Endothelial cell of umbilical vein (primary cell): ENCODE measurements at regions not wholly inside any gene's neighbourhood (a gene's known extent, or its start where the extent isn't known, plus 50 kb on each side); places are given as distances from the start of the nearest gene placed in this dataset.

Experiments used
- BruUV-seq: library from RNA; stranded (reverse); fragments of 400-500 nt; replicated peaks from 2 replicates; lab custom pipeline; 2021; lab: Mats Ljungman, UMichigan
- CTCF ChIA-PET: fragments of 300-600, 350-600 bp; sonication (Branson Sonifier 250); formaldehyde crosslinking; loops from one replicate; lab custom pipeline; 2021; ENCODE audit warnings: antibody characterized with exemption, inconsistent platforms; lab: Charles Lee
- POLR2A ChIA-PET: fragments of 300-600, 350-600 bp; sonication (Branson Sonifier 250); formaldehyde crosslinking; loops from one replicate; lab custom pipeline; 2021; ENCODE audit warnings: antibody characterized with exemption, inconsistent platforms; lab: Charles Lee
- DNase-seq: peaks from one replicate; pipeline ENCODE4 v3.0.0-alpha.2; 2011; ENCODE audit warnings: low read depth, low spot score
- FAIRE-seq: peaks from 2 replicates; lab custom pipeline; 2011; peaks lifted over from hg19 to GRCh38; lab: Jason Lieb, UNC
- H2AFZ ChIP-seq: 2 replicates; pipeline ENCODE4 v1.6.0; 2012; ENCODE audit warnings: low read depth, low read length, control low read depth, inconsistent platforms
- H3K27ac ChIP-seq: 2 replicates; pipeline ENCODE4 v1.5.1; 2011; ENCODE audit warnings: low read depth, mild to moderate bottlenecking, control low read depth, low read length, moderate library complexity; ENCODE audit not compliant: insufficient read depth
- H3K27me3 ChIP-seq, 2 experiments: 2 replicates each; pipeline versions ENCODE4 v1.6.0 to v1.6.1; 2011; ENCODE audit warnings: low read length in 2 of 2, mixed read lengths in 1 of 2; ENCODE audit not compliant: control insufficient read depth in 2 of 2, insufficient read depth in 2 of 2
- H3K36me3 ChIP-seq, 2 experiments: 2 replicates in 1 of 2; 3 replicates in 1 of 2; pipeline ENCODE4 v1.5.1; 2011; ENCODE audit warnings: low read length in 2 of 2, mild to moderate bottlenecking in 1 of 2, moderate library complexity in 1 of 2; ENCODE audit not compliant: control insufficient read depth in 2 of 2, insufficient read depth in 2 of 2; ENCODE audit errors: extremely low read depth in 1 of 2
- H3K4me1 ChIP-seq: 3 replicates; pipeline ENCODE4 v1.5.1; 2011; ENCODE audit warnings: mild to moderate bottlenecking, low read length; ENCODE audit not compliant: control insufficient read depth, insufficient read depth; ENCODE audit errors: extremely low read depth
- H3K4me2 ChIP-seq: 2 replicates; pipeline ENCODE4 v1.6.1; 2011; ENCODE audit warnings: low read length, control low read depth, mixed read lengths; ENCODE audit not compliant: insufficient read depth
- H3K4me3 ChIP-seq, 3 experiments: fragments of 200-600 bp in 1 of 3; sonication (generic), shearing (Covaris generic) in 1 of 3; replicated peaks in 1 of 3; 2 replicates each; pipeline ENCODE4 v1.5.1; 2011 to 2016; ENCODE audit warnings: control low read depth in 3 of 3, low read length in 3 of 3, mild to moderate bottlenecking in 2 of 3, inconsistent platforms in 1 of 3, low read depth in 1 of 3, moderate library complexity in 1 of 3; ENCODE audit not compliant: insufficient read depth in 1 of 3
- H3K79me2 ChIP-seq: 2 replicates; pipeline ENCODE4 v1.6.0; 2012; ENCODE audit warnings: low read length, inconsistent platforms; ENCODE audit not compliant: control insufficient read depth, insufficient read depth
- H3K9ac ChIP-seq: replicated peaks from 2 replicates; pipeline ENCODE3; 2011; ENCODE audit warnings: low read length, control low read depth; ENCODE audit not compliant: insufficient read depth; ENCODE audit errors: extremely low read depth
- H3K9me1 ChIP-seq: replicated peaks from 3 replicates; pipeline ENCODE4 v1.6.0; 2011; ENCODE audit warnings: mild to moderate bottlenecking, low read length; ENCODE audit not compliant: control insufficient read depth, insufficient read depth; ENCODE audit errors: extremely low read depth
- H3K9me3 ChIP-seq: replicated peaks from 2 replicates; pipeline ENCODE4 v1.5.1; 2012; ENCODE audit warnings: low read length, inconsistent platforms; ENCODE audit not compliant: control insufficient read depth, insufficient read depth
- H4K20me1 ChIP-seq: replicated peaks from 2 replicates; pipeline ENCODE3; 2011; ENCODE audit warnings: mild to moderate bottlenecking, low read length; ENCODE audit not compliant: control insufficient read depth, insufficient read depth; ENCODE audit errors: extremely low read depth
- EZH2 ChIP-seq: IDR thresholded peaks from 2 replicates; pipeline ENCODE4 v1.6.1; 2012; ENCODE audit warnings: borderline replicate concordance, low read depth, mild to moderate bottlenecking, moderate library complexity, low read length, inconsistent platforms; ENCODE audit not compliant: severe bottlenecking
- FOS ChIP-seq: IDR thresholded peaks from 2 replicates; pipeline ENCODE4 v1.6.1; 2011; ENCODE audit warnings: mild to moderate bottlenecking, low read length, moderate library complexity, borderline replicate concordance; ENCODE audit not compliant: insufficient read depth
- GATA2 ChIP-seq: IDR thresholded peaks from 2 replicates; pipeline ENCODE4 v1.7.0; 2011; ENCODE audit warnings: low read depth, mild to moderate bottlenecking, moderate library complexity, mixed read lengths, low read length; ENCODE audit not compliant: insufficient read length, insufficient read depth
- JUN ChIP-seq: IDR thresholded peaks from 2 replicates; pipeline ENCODE4 v1.6.1; 2011; ENCODE audit warnings: borderline replicate concordance, low read depth; ENCODE audit not compliant: insufficient read length, insufficient read depth
- MAX ChIP-seq: IDR thresholded peaks from 2 replicates; pipeline ENCODE4 v1.6.1; 2011; ENCODE audit not compliant: insufficient read depth, insufficient read length
- MYC ChIP-seq: IDR thresholded peaks from one replicate; pipeline ENCODE4 v1.6.1; 2011; ENCODE audit warnings: mild to moderate bottlenecking, low read depth, low read length
- POLR2A ChIP-seq: IDR thresholded peaks from 2 replicates; pipeline ENCODE4 v1.6.1; 2012; ENCODE audit warnings: low read depth, mild to moderate bottlenecking, control low read depth, low read length
- POLR2AphosphoS5 ChIP-seq: IDR thresholded peaks from 2 replicates; pipeline ENCODE4 v1.6.1; 2012; ENCODE audit warnings: low read depth, mild to moderate bottlenecking, control low read depth, low read length, moderate library complexity; ENCODE audit not compliant: insufficient read depth
- dilution Hi-C: fragments of 300-500 bp; cut with MboI; formaldehyde crosslinking; loops from one replicate; pipeline ENCODE4 v1.15.0; 2019; ENCODE audit warnings: low sequenced_read_pairs; ENCODE audit not compliant: extremely low pct_ligation_motif_present
- intact Hi-C: fragments of 100-400 bp; cut with micrococcal nuclease; formaldehyde crosslinking; loops from one replicate; pipeline ENCODE4 v1.10.0; 2022
- TF ChIP-seq, protein P1 (sequence below), 2 donors: IDR thresholded peaks; 1 replicate in 1 of 2; 2 replicates in 1 of 2; pipeline ENCODE4 v1.5.1; 2011; ENCODE audit warnings: low read length in 2 of 2, mild to moderate bottlenecking in 2 of 2, moderate library complexity in 2 of 2, control low read depth in 1 of 2, inconsistent platforms in 1 of 2, low read depth in 1 of 2; ENCODE audit not compliant: insufficient read depth in 1 of 2; ENCODE audit errors: extremely low read depth in 1 of 2

GRCh38 chr1:182113879-182114626 is 52.5 kb upstream of the ZNF648 start:
- H3K79me2 ChIP-seq, result no peaks in the 10 kb centered on the region
- H3K9me3 ChIP-seq, result no peaks in the 10 kb centered on the region
- FAIRE-seq (no peak), DNase-seq (no peak)
- H3K27ac ChIP-seq, result no peak overlapping the region
- CTCF ChIA-PET, result interaction anchor here (1.1 kb wide), 1 partner anchor 29 kb away, joined by 3 read pairs; no protein-coding TSS in a partner anchor
- no peaks in the 10 kb centered on the region for H3K36me3 ChIP-seq
- no peak overlapping the region for H2AFZ ChIP-seq
- H3K27me3 ChIP-seq, result no peaks in the 10 kb centered on the region
- no peak overlapping the region for H3K9ac ChIP-seq
- no peaks in the 10 kb centered on the region for H3K4me1 ChIP-seq
- no peak overlapping the region for H3K4me3 ChIP-seq
- intact Hi-C loops (no loop called here), dilution Hi-C loops (no loop called here)
- H4K20me1 ChIP-seq, result no peaks in the 10 kb centered on the region
- TF ChIP-seq JUN, result no peak
- no peak for TF ChIP-seq MYC
- TF ChIP-seq, protein P1, sequence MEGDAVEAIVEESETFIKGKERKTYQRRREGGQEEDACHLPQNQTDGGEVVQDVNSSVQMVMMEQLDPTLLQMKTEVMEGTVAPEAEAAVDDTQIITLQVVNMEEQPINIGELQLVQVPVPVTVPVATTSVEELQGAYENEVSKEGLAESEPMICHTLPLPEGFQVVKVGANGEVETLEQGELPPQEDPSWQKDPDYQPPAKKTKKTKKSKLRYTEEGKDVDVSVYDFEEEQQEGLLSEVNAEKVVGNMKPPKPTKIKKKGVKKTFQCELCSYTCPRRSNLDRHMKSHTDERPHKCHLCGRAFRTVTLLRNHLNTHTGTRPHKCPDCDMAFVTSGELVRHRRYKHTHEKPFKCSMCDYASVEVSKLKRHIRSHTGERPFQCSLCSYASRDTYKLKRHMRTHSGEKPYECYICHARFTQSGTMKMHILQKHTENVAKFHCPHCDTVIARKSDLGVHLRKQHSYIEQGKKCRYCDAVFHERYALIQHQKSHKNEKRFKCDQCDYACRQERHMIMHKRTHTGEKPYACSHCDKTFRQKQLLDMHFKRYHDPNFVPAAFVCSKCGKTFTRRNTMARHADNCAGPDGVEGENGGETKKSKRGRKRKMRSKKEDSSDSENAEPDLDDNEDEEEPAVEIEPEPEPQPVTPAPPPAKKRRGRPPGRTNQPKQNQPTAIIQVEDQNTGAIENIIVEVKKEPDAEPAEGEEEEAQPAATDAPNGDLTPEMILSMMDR (IDR thresholded peaks at IDR 0.05; ENCODE audit: extremely low read depth in 1 of 2, insufficient read depth in 1 of 2, low read depth in 1 of 2, low read length in 2 of 2), result no peak
- TF ChIP-seq EZH2, result no peak
- no peak for TF ChIP-seq GATA2
- no peak for TF ChIP-seq POLR2A
- TF ChIP-seq FOS, result no peak
- TF ChIP-seq POLR2AphosphoS5, result no peak
- TF ChIP-seq MAX, result no peak
- no TSS peak for BruUV-seq
- POLR2A ChIA-PET, result no interaction called here
- no peak overlapping the region for H3K4me2 ChIP-seq
- H3K9me1 ChIP-seq, result no peaks in the 10 kb centered on the region
